ENCODE measurements at regions not wholly inside any gene's neighbourhood (a gene's known extent, or its start where the extent isn't known, plus 50 kb on each side); places are given as distances from the start of the nearest gene placed in this dataset.
"Not testable (repeated sequence)": the region's sequence is repeated elsewhere in the genome, so short reads cannot be mapped to it uniquely, and the experiment has no call there.

DNA sequence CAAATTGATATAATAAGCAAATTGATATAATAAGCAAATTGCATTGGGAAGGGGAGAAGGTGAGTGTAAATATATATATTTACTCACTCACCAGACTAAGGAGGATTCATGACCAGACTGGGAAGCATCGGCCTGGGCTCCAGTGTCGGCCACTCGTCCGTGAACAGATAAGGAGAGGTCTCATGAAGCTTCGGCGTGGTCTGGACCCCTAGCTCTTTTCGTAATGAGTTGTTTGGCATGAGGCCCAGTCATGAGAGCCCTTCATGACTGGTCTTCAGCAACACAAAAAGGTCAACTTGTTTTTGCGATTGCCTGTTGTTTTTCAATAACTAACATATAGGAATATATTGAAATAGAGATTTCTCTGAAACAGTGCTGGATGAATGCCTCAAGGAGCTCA lies 222.9 kb upstream of the KCNK2 start:
- ATAC-seq (ENCODE audit: low FRiP score in 2 of 2) (no peak), DNase-seq (peak in 1 of 2 donors; percentile 2)
- TF ChIP-seq POLR2AphosphoS5 (IDR thresholded peaks at IDR 0.05) (no peak), POLR2A (IDR thresholded peaks at IDR 0.05) (no peak)
- Histone ChIP-seq H3K4me3 (no peak overlapping the region), H3K36me3 (no peaks in the 10 kb centered on the region), H3K27me3 (no peaks in the 10 kb centered on the region), H3K27ac (no peak overlapping the region), H3K9me3 (no peaks in the 10 kb centered on the region), H3K4me1 (no peaks in the 10 kb centered on the region)
- WGBS, 2 donors, result 59 to 69% methylated on average over 8 of the region's 8 CpGs

DNA sequence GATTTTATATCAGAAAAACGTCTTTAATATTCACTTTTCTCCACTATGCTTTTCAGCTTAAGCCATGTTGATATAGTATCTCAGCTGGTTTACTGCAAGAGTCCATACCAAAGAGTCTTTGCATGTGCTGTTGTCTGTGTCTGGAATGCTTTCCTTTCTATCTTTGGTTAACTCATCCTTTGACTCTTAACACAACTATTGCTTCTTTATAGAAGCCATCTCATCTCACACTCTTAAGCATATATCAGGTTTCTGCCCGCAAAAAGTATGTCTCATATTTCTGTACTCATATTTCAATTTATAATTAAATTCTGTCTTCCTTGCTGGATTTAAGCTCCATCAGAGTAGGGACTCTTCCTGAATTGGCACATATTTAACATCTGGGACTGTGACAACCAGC lies 220.9 kb upstream of the KCNK2 start:
- DNase-seq, result no peak
- Histone ChIP-seq H3K36me3 (no peaks in the 10 kb centered on the region), H3K4me3 (no peak overlapping the region), H3K9me3 (no peaks in the 10 kb centered on the region), H3K27ac (no peak overlapping the region), H3K4me1 (no peaks in the 10 kb centered on the region), H3K27me3 (no peaks in the 10 kb centered on the region)
- 60 to 73% methylated on average over 2 of the region's 2 CpGs for WGBS, 2 donors
- ATAC-seq (ENCODE audit: low FRiP score in 2 of 2), result no peak
- TF ChIP-seq POLR2AphosphoS5 (IDR thresholded peaks at IDR 0.05) (no peak), CTCF (IDR thresholded peaks at IDR 0.05) (no peak), POLR2A (IDR thresholded peaks at IDR 0.05) (no peak), EP300 (IDR thresholded peaks at IDR 0.05) (no peak)

- ATAC-seq (ENCODE audit: low FRiP score in 2 of 2) (no peak), DNase-seq (no peak)
- H3K27me3 ChIP-seq, result no peaks in the 10 kb centered on the region
- 56 to 70% methylated on average over 2 of the region's 2 CpGs for WGBS, 2 donors
- H3K9me3 ChIP-seq, result no peaks in the 10 kb centered on the region
- TF ChIP-seq POLR2A (IDR thresholded peaks at IDR 0.05) (no peak), EP300 (IDR thresholded peaks at IDR 0.05) (no peak), POLR2AphosphoS5 (IDR thresholded peaks at IDR 0.05) (no peak), CTCF (IDR thresholded peaks at IDR 0.05) (no peak)
- no peaks in the 10 kb centered on the region for H3K36me3 ChIP-seq
- H3K4me3 ChIP-seq, result no peak overlapping the region
- no peak overlapping the region for H3K27ac ChIP-seq
- no peaks in the 10 kb centered on the region for H3K4me1 ChIP-seq
These were observed 220.1 kb upstream of the KCNK2 start for GRCh38 chr1:214862421-214862820.

DNA sequence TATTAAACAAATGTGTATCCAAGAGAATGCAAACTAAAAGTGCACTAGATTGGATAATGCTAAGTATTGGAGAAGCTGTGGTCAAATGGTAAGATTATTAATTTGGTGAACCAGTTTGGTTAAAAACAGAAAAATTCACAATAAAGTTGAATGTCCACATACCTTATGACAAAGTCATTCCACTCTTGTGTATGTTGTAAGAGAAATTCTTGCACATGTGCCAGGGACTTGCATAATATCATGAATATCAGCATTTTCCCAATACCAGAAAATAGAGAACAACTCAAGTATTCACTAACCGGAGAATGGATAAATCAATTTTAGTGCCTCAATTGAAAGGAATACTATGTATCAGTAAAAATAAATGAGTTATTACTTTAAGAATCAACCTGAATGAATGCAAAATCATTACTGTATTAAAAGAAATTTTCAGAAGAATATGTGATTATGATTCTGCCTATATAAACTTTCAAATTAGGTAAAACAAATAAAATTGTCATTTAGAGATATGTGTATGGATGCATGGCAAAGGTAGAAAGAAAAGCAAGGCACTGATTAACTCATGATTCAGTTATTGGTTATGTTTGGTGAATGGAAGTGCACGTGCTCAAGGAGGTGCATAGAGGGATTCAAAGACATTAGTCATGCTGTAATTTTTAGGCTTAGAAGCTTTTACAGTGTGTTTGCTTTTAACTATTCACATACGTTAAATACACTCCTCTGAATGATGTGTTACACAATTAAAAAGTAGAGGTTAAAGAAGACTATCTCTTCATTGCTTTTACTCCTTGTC lies 217.4 kb upstream of the KCNK2 start:
- no peak for TF ChIP-seq POLR2AphosphoS5 (IDR thresholded peaks at IDR 0.05)
- no peak for TF ChIP-seq CTCF (IDR thresholded peaks at IDR 0.05)
- TF ChIP-seq POLR2A (IDR thresholded peaks at IDR 0.05), result no peak
- no peak for TF ChIP-seq EP300 (IDR thresholded peaks at IDR 0.05)
- no peaks in the 10 kb centered on the region for H3K9me3 ChIP-seq
- ATAC-seq (ENCODE audit: low FRiP score in 2 of 2) (no peak), DNase-seq (no peak)
- H3K4me3 ChIP-seq, result no peak overlapping the region
- 64 to 68% methylated on average over 3 of the region's 3 CpGs for WGBS, 2 donors
- no peak overlapping the region for H3K27ac ChIP-seq
- H3K36me3 ChIP-seq, result no peaks in the 10 kb centered on the region
- no peaks in the 10 kb centered on the region for H3K4me1 ChIP-seq
- no peaks in the 10 kb centered on the region for H3K27me3 ChIP-seq

- not testable (repeated sequence) for H3K36me3 ChIP-seq; H3K4me1 ChIP-seq; H3K9me3 ChIP-seq; H3K4me3 ChIP-seq; H3K27ac ChIP-seq; H3K27me3 ChIP-seq; ATAC-seq (ENCODE audit: low FRiP score in 2 of 2)
- WGBS, 2 donors, result 96 to 98% methylated on average over 4 to 37 of the region's 40 CpGs
- peak in 1 of 2 donors; percentile 77 for DNase-seq
These were observed 212.1 kb upstream of the KCNK2 start for GRCh38 chr1:214870426-214870825.

GRCh38 chr1:214880956-214881355 lies 201.6 kb upstream of the KCNK2 start:
- Histone ChIP-seq H3K4me1 (no peaks in the 10 kb centered on the region), H3K36me3 (no peaks in the 10 kb centered on the region), H3K4me3 (no peak overlapping the region), H3K27me3 (no peaks in the 10 kb centered on the region), H3K9me3 (no peaks in the 10 kb centered on the region), H3K27ac (no peak overlapping the region)
- DNase-seq (no peak), ATAC-seq (ENCODE audit: low FRiP score in 2 of 2) (no peak)
- no peak for TF ChIP-seq POLR2A (IDR thresholded peaks at IDR 0.05)
- no peak for TF ChIP-seq EP300 (IDR thresholded peaks at IDR 0.05)
- TF ChIP-seq POLR2AphosphoS5 (IDR thresholded peaks at IDR 0.05), result no peak
- TF ChIP-seq CTCF (IDR thresholded peaks at IDR 0.05), result no peak
- WGBS, 2 donors, result 86% methylated on average over 5 of the region's 5 CpGs
